ENCODE measurements at regions not wholly inside any gene's neighbourhood (a gene's known extent, or its start where the extent isn't known, plus 50 kb on each side); places are given as distances from the start of the nearest gene placed in this dataset.
"Not testable (repeated sequence)": the region's sequence is repeated elsewhere in the genome, so short reads cannot be mapped to it uniquely, and the experiment has no call there.

GRCh38 chr1:168469690-168470089 lies 74.1 kb downstream of the XCL2 start:
- peak; percentile 44 for DNase-seq
- Mint-ChIP-seq H3K36me3 (ENCODE audit: low read depth) (no peaks in the 10 kb centered on the region), H3K4me3 (no peak overlapping the region), H3K9me3 (peaks cover under 1% of the 10 kb centered on the region), H3K4me1 (ENCODE audit: low read depth) (peaks cover 61% of the 10 kb centered on the region), H3K27ac (peak overlapping the region; percentile 40), H3K27me3 (no peaks in the 10 kb centered on the region)

GRCh38 chr1:168468822-168469221 lies 75.0 kb downstream of the XCL2 start:
- Mint-ChIP-seq H3K4me3 (no peak overlapping the region), H3K27ac (no peak overlapping the region), H3K4me1 (ENCODE audit: low read depth) (peaks cover 61% of the 10 kb centered on the region), H3K36me3 (ENCODE audit: low read depth) (no peaks in the 10 kb centered on the region), H3K9me3 (peaks cover under 1% of the 10 kb centered on the region), H3K27me3 (no peaks in the 10 kb centered on the region)
- no peak for DNase-seq

- Mint-ChIP-seq H3K4me3 (no peak overlapping the region), H3K9me3 (peaks cover 4% of the 10 kb centered on the region), H3K27ac (peak overlapping the region; percentile 34), H3K36me3 (ENCODE audit: low read depth) (no peaks in the 10 kb centered on the region), H3K4me1 (ENCODE audit: low read depth) (peaks cover 61% of the 10 kb centered on the region), H3K27me3 (no peaks in the 10 kb centered on the region)
- no peak for DNase-seq
Measured at GRCh38 chr1:168468042-168468809, 75.6 kb downstream of the XCL2 start.

GRCh38 chr1:168467452-168467851 lies 76.3 kb downstream of the XCL2 start:
- peak overlapping the region; percentile 34 for H3K4me3 Mint-ChIP-seq
- peaks cover 61% of the 10 kb centered on the region for H3K4me1 Mint-ChIP-seq (ENCODE audit: low read depth)
- no peaks in the 10 kb centered on the region for H3K27me3 Mint-ChIP-seq
- DNase-seq: no peak
- H3K36me3 Mint-ChIP-seq (ENCODE audit: low read depth): no peaks in the 10 kb centered on the region
- H3K27ac Mint-ChIP-seq: peak overlapping the region; percentile 87
- H3K9me3 Mint-ChIP-seq: peaks cover 4% of the 10 kb centered on the region

GRCh38 chr1:168466714-168467131 lies 77.1 kb downstream of the XCL2 start:
- Mint-ChIP-seq H3K27ac (peak overlapping the region; percentile 87), H3K27me3 (no peaks in the 10 kb centered on the region), H3K9me3 (peaks cover 9% of the 10 kb centered on the region), H3K4me1 (ENCODE audit: low read depth) (peaks cover 61% of the 10 kb centered on the region), H3K36me3 (ENCODE audit: low read depth) (peaks cover under 1% of the 10 kb centered on the region), H3K4me3 (peak overlapping the region; percentile 5)
- DNase-seq: no peak

DNA sequence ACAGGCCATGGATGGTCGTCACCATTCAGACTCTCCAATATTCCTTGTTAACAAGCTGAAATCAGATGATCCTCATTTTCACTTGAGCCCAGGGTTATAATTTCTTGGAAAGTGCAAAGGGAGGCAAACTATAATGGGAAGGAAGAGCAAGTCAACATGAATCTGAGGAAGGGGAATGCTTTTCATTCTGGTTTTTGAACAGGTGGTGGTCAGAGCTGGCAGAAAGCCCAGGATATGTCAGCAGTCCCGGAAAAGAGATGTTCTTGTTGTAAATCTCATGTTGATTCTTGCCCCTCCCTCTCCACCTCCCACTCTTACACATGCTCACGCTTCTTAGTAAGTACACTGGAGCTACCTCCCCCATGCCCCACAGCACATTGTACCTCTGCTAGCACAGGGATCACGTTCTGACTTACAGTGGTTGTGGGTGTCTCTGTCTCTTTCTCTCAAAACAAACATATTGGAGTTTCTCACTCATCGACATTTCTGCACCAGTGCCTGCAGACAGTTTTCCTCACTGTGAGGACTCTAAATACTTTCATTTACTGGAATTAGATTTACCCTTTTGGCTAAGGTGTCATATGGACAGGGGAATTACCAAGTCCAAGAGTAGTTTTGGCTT lies 77.6 kb downstream of the XCL2 start:
- Mint-ChIP-seq H3K27me3 (no peaks in the 10 kb centered on the region), H3K4me1 (ENCODE audit: low read depth) (peaks cover 60% of the 10 kb centered on the region), H3K9me3 (peaks cover 14% of the 10 kb centered on the region), H3K27ac (peak overlapping the region; percentile 87), H3K36me3 (ENCODE audit: low read depth) (peaks cover 5% of the 10 kb centered on the region), H3K4me3 (no peak overlapping the region)
- DNase-seq: peak; percentile 54

GRCh38 chr1:168461108-168461507 lies 82.7 kb downstream of the XCL2 start:
- Mint-ChIP-seq H3K9me3 (peaks cover 32% of the 10 kb centered on the region), H3K4me1 (ENCODE audit: low read depth) (peaks cover 26% of the 10 kb centered on the region)
- not testable (repeated sequence) for H3K36me3 Mint-ChIP-seq (ENCODE audit: low read depth); H3K27me3 Mint-ChIP-seq; H3K27ac Mint-ChIP-seq; H3K4me3 Mint-ChIP-seq; DNase-seq

DNA sequence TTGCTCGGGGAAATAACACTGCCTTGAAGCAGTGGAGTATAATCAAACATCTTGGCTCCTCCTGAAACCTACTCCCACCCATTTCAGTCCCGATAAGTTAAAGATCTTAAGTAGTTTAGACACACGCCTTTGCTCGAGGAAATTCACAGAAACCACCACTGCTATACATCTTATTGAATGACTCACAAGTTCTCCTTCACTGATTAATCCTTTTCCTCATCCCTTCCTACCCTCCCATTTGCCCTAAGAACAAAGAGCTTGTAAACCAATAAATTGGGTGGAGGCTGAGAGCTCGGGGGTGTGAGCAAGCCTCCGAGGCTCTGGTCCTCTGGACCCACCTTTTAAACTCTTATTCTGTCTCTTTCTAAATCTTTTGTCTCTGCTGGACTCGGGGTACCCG lies 86.5 kb downstream of the XCL2 start:
- not testable (repeated sequence) for H3K27ac Mint-ChIP-seq; DNase-seq; H3K27me3 Mint-ChIP-seq; H3K4me3 Mint-ChIP-seq; H3K36me3 Mint-ChIP-seq (ENCODE audit: low read depth)
- Mint-ChIP-seq H3K9me3 (peaks cover 32% of the 10 kb centered on the region), H3K4me1 (ENCODE audit: low read depth) (peaks cover 22% of the 10 kb centered on the region)

GRCh38 chr1:168455764-168456163 lies 88.0 kb downstream of the XCL2 start:
- H3K27ac Mint-ChIP-seq: no peak overlapping the region
- H3K36me3 Mint-ChIP-seq (ENCODE audit: low read depth): no peaks in the 10 kb centered on the region
- no peak for DNase-seq
- no peaks in the 10 kb centered on the region for H3K27me3 Mint-ChIP-seq
- H3K9me3 Mint-ChIP-seq: peaks cover 20% of the 10 kb centered on the region
- H3K4me1 Mint-ChIP-seq (ENCODE audit: low read depth): peaks cover 29% of the 10 kb centered on the region
- H3K4me3 Mint-ChIP-seq: no peak overlapping the region

GRCh38 chr1:168454211-168454815 lies 89.5 kb downstream of the XCL2 start:
- Mint-ChIP-seq H3K27ac (no peak overlapping the region), H3K36me3 (ENCODE audit: low read depth) (no peaks in the 10 kb centered on the region), H3K4me3 (no peak overlapping the region), H3K9me3 (peaks cover 12% of the 10 kb centered on the region), H3K27me3 (no peaks in the 10 kb centered on the region), H3K4me1 (ENCODE audit: low read depth) (peaks cover 29% of the 10 kb centered on the region)
- DNase-seq: no peak

DNA sequence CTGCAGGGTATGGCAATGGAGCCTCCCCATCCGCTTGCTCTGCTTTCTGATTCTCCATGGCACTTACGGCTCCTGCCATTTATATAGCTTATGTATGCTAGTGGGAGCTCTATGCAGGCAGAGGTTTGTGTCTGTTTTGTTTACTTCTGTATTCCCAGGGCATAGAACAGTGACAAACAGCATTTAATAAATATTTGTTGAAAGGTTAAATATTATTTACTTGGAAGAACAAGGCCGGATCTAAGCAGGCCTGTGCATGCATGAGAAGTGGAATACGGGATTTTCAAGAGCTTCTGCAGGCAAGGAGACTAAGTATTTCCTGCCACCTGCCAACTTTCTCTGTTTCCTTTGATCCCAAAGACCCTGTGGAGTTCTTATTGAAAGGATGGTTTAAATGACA lies 90.7 kb downstream of the XCL2 start:
- Mint-ChIP-seq H3K27me3 (no peaks in the 10 kb centered on the region), H3K27ac (no peak overlapping the region), H3K4me3 (no peak overlapping the region), H3K36me3 (ENCODE audit: low read depth) (no peaks in the 10 kb centered on the region), H3K9me3 (peaks cover 9% of the 10 kb centered on the region), H3K4me1 (ENCODE audit: low read depth) (peaks cover 27% of the 10 kb centered on the region)
- no peak for DNase-seq

- Mint-ChIP-seq H3K27ac (no peak overlapping the region), H3K27me3 (no peaks in the 10 kb centered on the region), H3K36me3 (ENCODE audit: low read depth) (no peaks in the 10 kb centered on the region)
Measured at GRCh38 chr1:168452329-168452728, 91.5 kb downstream of the XCL2 start.

GRCh38 chr1:168447871-168448270 lies 95.9 kb downstream of the XCL2 start:
- no peaks in the 10 kb centered on the region for H3K27me3 Mint-ChIP-seq
- no peak overlapping the region for H3K27ac Mint-ChIP-seq
- H3K4me1 Mint-ChIP-seq (ENCODE audit: low read depth): peaks cover 43% of the 10 kb centered on the region

More at GRCh38 chr1:168452329-168452728, 91.5 kb downstream of the XCL2 start:
- Mint-ChIP-seq H3K4me3 (no peak overlapping the region), H3K4me1 (ENCODE audit: low read depth) (peaks cover 20% of the 10 kb centered on the region), H3K9me3 (peaks cover 5% of the 10 kb centered on the region)
- DNase-seq: no peak

DNA sequence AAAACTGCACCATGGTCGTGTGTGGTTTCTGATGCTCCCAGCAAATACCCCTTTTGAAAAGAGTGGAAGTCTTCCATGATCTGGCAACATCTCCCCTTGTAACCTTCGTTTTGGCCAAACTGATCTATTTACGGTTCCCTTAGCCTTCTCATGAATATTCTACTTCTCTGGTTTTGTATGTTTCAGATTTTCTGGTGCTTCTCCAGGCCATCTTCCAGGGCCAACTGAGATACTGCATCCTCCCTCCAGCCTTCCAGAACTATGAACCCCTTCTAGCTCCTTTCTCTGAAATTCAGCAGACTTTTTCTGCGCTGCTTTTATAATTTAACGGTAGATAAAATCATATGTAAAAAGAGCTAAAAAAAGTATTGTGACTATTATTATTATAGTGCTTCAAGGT lies 97.7 kb downstream of the XCL2 start:
- no peak overlapping the region for H3K4me3 Mint-ChIP-seq

More at GRCh38 chr1:168447871-168448270, 95.9 kb downstream of the XCL2 start:
- H3K4me3 Mint-ChIP-seq: no peak overlapping the region
- DNase-seq: no peak
- H3K36me3 Mint-ChIP-seq (ENCODE audit: low read depth): no peaks in the 10 kb centered on the region
- H3K9me3 Mint-ChIP-seq: peaks cover 2% of the 10 kb centered on the region

DNA sequence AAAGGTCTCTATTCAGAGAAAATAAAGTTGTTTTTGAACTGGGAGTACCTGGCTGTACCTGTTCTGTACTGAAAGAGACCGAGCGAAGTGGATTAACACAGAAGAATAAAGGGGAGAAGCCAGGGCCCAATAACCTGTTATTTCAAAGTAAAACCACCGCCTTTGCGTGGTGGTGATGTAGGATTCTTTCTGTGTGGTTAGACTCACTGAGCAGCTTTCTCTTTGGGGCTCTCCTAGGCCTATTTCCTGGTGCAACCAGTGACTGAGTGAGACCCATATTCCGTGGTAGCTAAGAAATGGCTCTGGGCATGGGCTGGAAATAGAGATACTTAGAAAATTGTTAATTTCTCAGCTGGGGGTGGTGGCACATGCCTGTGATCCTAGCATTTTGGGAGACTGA lies 99.9 kb downstream of the XCL2 start:
- peaks cover 52% of the 10 kb centered on the region for H3K4me1 Mint-ChIP-seq (ENCODE audit: low read depth)
- DNase-seq: no peak
- H3K27ac Mint-ChIP-seq: peak overlapping the region; percentile 34
- no peaks in the 10 kb centered on the region for H3K36me3 Mint-ChIP-seq (ENCODE audit: low read depth)
- H3K4me3 Mint-ChIP-seq: no peak overlapping the region
- no peaks in the 10 kb centered on the region for H3K27me3 Mint-ChIP-seq
- H3K9me3 Mint-ChIP-seq: no peaks in the 10 kb centered on the region

More for the DNA sequence above, 97.7 kb downstream of the XCL2 start:
- Mint-ChIP-seq H3K27me3 (no peaks in the 10 kb centered on the region), H3K36me3 (ENCODE audit: low read depth) (no peaks in the 10 kb centered on the region), H3K9me3 (no peaks in the 10 kb centered on the region), H3K4me1 (ENCODE audit: low read depth) (peaks cover 38% of the 10 kb centered on the region), H3K27ac (no peak overlapping the region)
- no peak for DNase-seq

Data from activated T-cell treated with anti-CD3 and anti-CD28 coated beads, Interleukin-2, amount 50 U/mL, for 24 hours (primary cell).